Endothelial cell of umbilical vein (primary cell): ENCODE measurements at regions not wholly inside any gene's neighbourhood (a gene's known extent, or its start where the extent isn't known, plus 50 kb on each side); places are given as distances from the start of the nearest gene placed in this dataset.

Experiments used
- BruUV-seq: library from RNA; stranded (reverse); fragments of 400-500 nt; replicated peaks from 2 replicates; lab custom pipeline; 2021; lab: Mats Ljungman, UMichigan
- CTCF ChIA-PET: fragments of 300-600, 350-600 bp; sonication (Branson Sonifier 250); formaldehyde crosslinking; loops from one replicate; lab custom pipeline; 2021; ENCODE audit warnings: antibody characterized with exemption, inconsistent platforms; lab: Charles Lee
- POLR2A ChIA-PET: fragments of 300-600, 350-600 bp; sonication (Branson Sonifier 250); formaldehyde crosslinking; loops from one replicate; lab custom pipeline; 2021; ENCODE audit warnings: antibody characterized with exemption, inconsistent platforms; lab: Charles Lee
- DNase-seq: peaks from one replicate; pipeline ENCODE4 v3.0.0-alpha.2; 2011; ENCODE audit warnings: low read depth, low spot score
- FAIRE-seq: peaks from 2 replicates; lab custom pipeline; 2011; peaks lifted over from hg19 to GRCh38; lab: Jason Lieb, UNC
- H2AFZ ChIP-seq: 2 replicates; pipeline ENCODE4 v1.6.0; 2012; ENCODE audit warnings: low read depth, low read length, control low read depth, inconsistent platforms
- H3K27ac ChIP-seq: 2 replicates; pipeline ENCODE4 v1.5.1; 2011; ENCODE audit warnings: low read depth, mild to moderate bottlenecking, control low read depth, low read length, moderate library complexity; ENCODE audit not compliant: insufficient read depth
- H3K27me3 ChIP-seq, 2 experiments: 2 replicates each; pipeline versions ENCODE4 v1.6.0 to v1.6.1; 2011; ENCODE audit warnings: low read length in 2 of 2, mixed read lengths in 1 of 2; ENCODE audit not compliant: control insufficient read depth in 2 of 2, insufficient read depth in 2 of 2
- H3K36me3 ChIP-seq, 2 experiments: 2 replicates in 1 of 2; 3 replicates in 1 of 2; pipeline ENCODE4 v1.5.1; 2011; ENCODE audit warnings: low read length in 2 of 2, mild to moderate bottlenecking in 1 of 2, moderate library complexity in 1 of 2; ENCODE audit not compliant: control insufficient read depth in 2 of 2, insufficient read depth in 2 of 2; ENCODE audit errors: extremely low read depth in 1 of 2
- H3K4me1 ChIP-seq: 3 replicates; pipeline ENCODE4 v1.5.1; 2011; ENCODE audit warnings: mild to moderate bottlenecking, low read length; ENCODE audit not compliant: control insufficient read depth, insufficient read depth; ENCODE audit errors: extremely low read depth
- H3K4me2 ChIP-seq: 2 replicates; pipeline ENCODE4 v1.6.1; 2011; ENCODE audit warnings: low read length, control low read depth, mixed read lengths; ENCODE audit not compliant: insufficient read depth
- H3K4me3 ChIP-seq, 3 experiments: fragments of 200-600 bp in 1 of 3; sonication (generic), shearing (Covaris generic) in 1 of 3; replicated peaks in 1 of 3; 2 replicates each; pipeline ENCODE4 v1.5.1; 2011 to 2016; ENCODE audit warnings: control low read depth in 3 of 3, low read length in 3 of 3, mild to moderate bottlenecking in 2 of 3, inconsistent platforms in 1 of 3, low read depth in 1 of 3, moderate library complexity in 1 of 3; ENCODE audit not compliant: insufficient read depth in 1 of 3
- H3K79me2 ChIP-seq: 2 replicates; pipeline ENCODE4 v1.6.0; 2012; ENCODE audit warnings: low read length, inconsistent platforms; ENCODE audit not compliant: control insufficient read depth, insufficient read depth
- H3K9ac ChIP-seq: replicated peaks from 2 replicates; pipeline ENCODE3; 2011; ENCODE audit warnings: low read length, control low read depth; ENCODE audit not compliant: insufficient read depth; ENCODE audit errors: extremely low read depth
- H3K9me1 ChIP-seq: replicated peaks from 3 replicates; pipeline ENCODE4 v1.6.0; 2011; ENCODE audit warnings: mild to moderate bottlenecking, low read length; ENCODE audit not compliant: control insufficient read depth, insufficient read depth; ENCODE audit errors: extremely low read depth
- H3K9me3 ChIP-seq: replicated peaks from 2 replicates; pipeline ENCODE4 v1.5.1; 2012; ENCODE audit warnings: low read length, inconsistent platforms; ENCODE audit not compliant: control insufficient read depth, insufficient read depth
- H4K20me1 ChIP-seq: replicated peaks from 2 replicates; pipeline ENCODE3; 2011; ENCODE audit warnings: mild to moderate bottlenecking, low read length; ENCODE audit not compliant: control insufficient read depth, insufficient read depth; ENCODE audit errors: extremely low read depth
- EZH2 ChIP-seq: IDR thresholded peaks from 2 replicates; pipeline ENCODE4 v1.6.1; 2012; ENCODE audit warnings: borderline replicate concordance, low read depth, mild to moderate bottlenecking, moderate library complexity, low read length, inconsistent platforms; ENCODE audit not compliant: severe bottlenecking
- FOS ChIP-seq: IDR thresholded peaks from 2 replicates; pipeline ENCODE4 v1.6.1; 2011; ENCODE audit warnings: mild to moderate bottlenecking, low read length, moderate library complexity, borderline replicate concordance; ENCODE audit not compliant: insufficient read depth
- GATA2 ChIP-seq: IDR thresholded peaks from 2 replicates; pipeline ENCODE4 v1.7.0; 2011; ENCODE audit warnings: low read depth, mild to moderate bottlenecking, moderate library complexity, mixed read lengths, low read length; ENCODE audit not compliant: insufficient read length, insufficient read depth
- JUN ChIP-seq: IDR thresholded peaks from 2 replicates; pipeline ENCODE4 v1.6.1; 2011; ENCODE audit warnings: borderline replicate concordance, low read depth; ENCODE audit not compliant: insufficient read length, insufficient read depth
- MYC ChIP-seq: IDR thresholded peaks from one replicate; pipeline ENCODE4 v1.6.1; 2011; ENCODE audit warnings: mild to moderate bottlenecking, low read depth, low read length
- POLR2A ChIP-seq: IDR thresholded peaks from 2 replicates; pipeline ENCODE4 v1.6.1; 2012; ENCODE audit warnings: low read depth, mild to moderate bottlenecking, control low read depth, low read length
- POLR2AphosphoS5 ChIP-seq: IDR thresholded peaks from 2 replicates; pipeline ENCODE4 v1.6.1; 2012; ENCODE audit warnings: low read depth, mild to moderate bottlenecking, control low read depth, low read length, moderate library complexity; ENCODE audit not compliant: insufficient read depth
- dilution Hi-C: fragments of 300-500 bp; cut with MboI; formaldehyde crosslinking; loops from one replicate; pipeline ENCODE4 v1.15.0; 2019; ENCODE audit warnings: low sequenced_read_pairs; ENCODE audit not compliant: extremely low pct_ligation_motif_present
- intact Hi-C: fragments of 100-400 bp; cut with micrococcal nuclease; formaldehyde crosslinking; loops from one replicate; pipeline ENCODE4 v1.10.0; 2022
- TF ChIP-seq, protein P1 (sequence below): IDR thresholded peaks from 2 replicates; pipeline ENCODE4 v1.6.1; 2011; ENCODE audit not compliant: insufficient read depth, insufficient read length
- TF ChIP-seq, protein P2 (sequence below), 2 donors: IDR thresholded peaks; 1 replicate in 1 of 2; 2 replicates in 1 of 2; pipeline ENCODE4 v1.5.1; 2011; ENCODE audit warnings: low read length in 2 of 2, mild to moderate bottlenecking in 2 of 2, moderate library complexity in 2 of 2, control low read depth in 1 of 2, inconsistent platforms in 1 of 2, low read depth in 1 of 2; ENCODE audit not compliant: insufficient read depth in 1 of 2; ENCODE audit errors: extremely low read depth in 1 of 2

DNA sequence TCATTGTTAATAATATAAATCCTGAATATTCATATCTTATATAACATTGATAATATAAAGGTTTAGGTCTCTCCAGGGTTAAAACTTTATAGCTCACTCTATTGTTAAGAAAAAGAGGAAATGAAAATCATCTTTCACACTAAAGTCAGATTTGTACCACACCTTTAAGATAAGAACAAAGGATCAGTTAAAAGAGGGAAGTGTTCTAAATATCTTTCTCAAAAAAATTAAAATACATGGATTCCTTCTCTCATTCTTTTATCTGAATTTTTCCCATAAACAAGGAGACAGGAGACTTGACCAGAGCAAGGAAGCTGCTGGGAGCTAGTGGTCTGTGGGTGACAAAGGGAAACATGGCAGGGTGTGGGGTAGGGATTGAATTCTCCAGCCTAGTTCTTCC is 323.0 kb upstream of the CPXCR1 start:
- Histone ChIP-seq H3K4me2 (no peak overlapping the region), H3K27ac (no peak overlapping the region), H3K4me3 (no peak overlapping the region), H4K20me1 (no peaks in the 10 kb centered on the region), H3K9me1 (no peaks in the 10 kb centered on the region), H3K79me2 (no peaks in the 10 kb centered on the region), H3K9ac (no peak overlapping the region), H3K27me3 (no peaks in the 10 kb centered on the region), H3K9me3 (no peaks in the 10 kb centered on the region), H2AFZ (no peak overlapping the region), H3K4me1 (no peaks in the 10 kb centered on the region), H3K36me3 (no peaks in the 10 kb centered on the region)
- ChIA-PET POLR2A (no interaction called here), CTCF (no interaction called here)
- DNase-seq: no peak
- no TSS peak for BruUV-seq
- TF ChIP-seq POLR2A (no peak), POLR2AphosphoS5 (no peak), FOS (no peak), EZH2 (no peak), MYC (no peak), GATA2 (no peak), JUN (no peak)
- TF ChIP-seq, protein P1, sequence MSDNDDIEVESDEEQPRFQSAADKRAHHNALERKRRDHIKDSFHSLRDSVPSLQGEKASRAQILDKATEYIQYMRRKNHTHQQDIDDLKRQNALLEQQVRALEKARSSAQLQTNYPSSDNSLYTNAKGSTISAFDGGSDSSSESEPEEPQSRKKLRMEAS: no peak
- TF ChIP-seq, protein P2, sequence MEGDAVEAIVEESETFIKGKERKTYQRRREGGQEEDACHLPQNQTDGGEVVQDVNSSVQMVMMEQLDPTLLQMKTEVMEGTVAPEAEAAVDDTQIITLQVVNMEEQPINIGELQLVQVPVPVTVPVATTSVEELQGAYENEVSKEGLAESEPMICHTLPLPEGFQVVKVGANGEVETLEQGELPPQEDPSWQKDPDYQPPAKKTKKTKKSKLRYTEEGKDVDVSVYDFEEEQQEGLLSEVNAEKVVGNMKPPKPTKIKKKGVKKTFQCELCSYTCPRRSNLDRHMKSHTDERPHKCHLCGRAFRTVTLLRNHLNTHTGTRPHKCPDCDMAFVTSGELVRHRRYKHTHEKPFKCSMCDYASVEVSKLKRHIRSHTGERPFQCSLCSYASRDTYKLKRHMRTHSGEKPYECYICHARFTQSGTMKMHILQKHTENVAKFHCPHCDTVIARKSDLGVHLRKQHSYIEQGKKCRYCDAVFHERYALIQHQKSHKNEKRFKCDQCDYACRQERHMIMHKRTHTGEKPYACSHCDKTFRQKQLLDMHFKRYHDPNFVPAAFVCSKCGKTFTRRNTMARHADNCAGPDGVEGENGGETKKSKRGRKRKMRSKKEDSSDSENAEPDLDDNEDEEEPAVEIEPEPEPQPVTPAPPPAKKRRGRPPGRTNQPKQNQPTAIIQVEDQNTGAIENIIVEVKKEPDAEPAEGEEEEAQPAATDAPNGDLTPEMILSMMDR (IDR thresholded peaks at IDR 0.05; ENCODE audit: extremely low read depth in 1 of 2, insufficient read depth in 1 of 2, low read depth in 1 of 2, low read length in 2 of 2): no peak
- dilution Hi-C loops (no loop called here), intact Hi-C loops (loop anchor here (10.0 kb wide), 1 partner anchor 191 kb away; no protein-coding TSS in a partner anchor)
- no peak for FAIRE-seq
